NT2/D1 (cell line): ENCODE measurements at regions not wholly inside any gene's neighbourhood (a gene's known extent, or its start where the extent isn't known, plus 50 kb on each side); places are given as distances from the start of the nearest gene placed in this dataset.

Experiments used
- YY1 ChIP-seq: IDR thresholded peaks from 2 replicates; pipeline ENCODE4 v1.6.1; 2011; ENCODE audit not compliant: insufficient read length, insufficient read depth
- ZNF274 ChIP-seq: IDR thresholded peaks from 2 replicates; pipeline ENCODE4 v1.6.1; 2011; ENCODE audit warnings: mild to moderate bottlenecking, low read depth, low read length

DNA sequence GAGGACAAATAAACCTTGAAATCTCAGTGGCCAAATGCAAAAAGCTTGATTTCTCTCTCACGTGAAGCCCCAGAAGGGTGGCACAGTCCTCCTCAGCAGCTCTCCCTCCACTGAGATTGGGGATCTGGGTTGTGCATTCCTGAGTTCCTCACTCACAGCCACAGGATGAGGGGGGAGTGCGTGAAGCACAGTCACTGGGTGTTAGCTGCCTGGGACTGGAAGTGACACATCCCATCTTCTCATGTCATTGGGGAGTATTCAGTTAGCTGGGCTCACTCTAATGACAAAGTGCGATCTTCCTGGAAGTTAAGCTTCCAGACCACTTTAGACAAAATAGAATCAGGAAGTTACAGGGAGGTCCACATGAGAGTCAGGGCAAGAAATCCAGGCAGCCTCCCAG is 192.2 kb upstream of the LRFN2 start:
- TF ChIP-seq YY1 (no peak), ZNF274 (no peak)
